ENCODE measurements at regions not wholly inside any gene's neighbourhood (a gene's known extent, or its start where the extent isn't known, plus 50 kb on each side); places are given as distances from the start of the nearest gene placed in this dataset.

GRCh38 chr1:38126970-38127369, 80.4 kb upstream of the POU3F1 start:
- no peaks in the 10 kb centered on the region for H3K4me1 ChIP-seq (ENCODE audit: control insufficient read depth in 1 of 2, insufficient read depth in 2 of 2, low read length in 2 of 2)
- H3K27me3 ChIP-seq (ENCODE audit: control insufficient read depth in 1 of 2, insufficient read depth in 2 of 2, low read length in 1 of 2) = no peaks in the 10 kb centered on the region
- 90 to 96% methylated on average over 8 of the region's 8 CpGs for WGBS, 2 donors
- intact Hi-C loops (cut with DNase I) = no loop called here
- no peaks in the 10 kb centered on the region for H3K9me3 ChIP-seq (ENCODE audit: control insufficient read depth, low read length)
- ATAC-seq (ENCODE audit: low FRiP score) (no peak), DNase-seq (no peak)
- H3K27ac ChIP-seq (ENCODE audit: low read depth in 1 of 2, low read length in 2 of 2) = no peak overlapping the region
- H3K36me3 ChIP-seq (ENCODE audit: control insufficient read depth in 1 of 2, insufficient read depth in 2 of 2, low read length in 1 of 2) = no peaks in the 10 kb centered on the region
- no peak overlapping the region for H3K4me3 ChIP-seq (ENCODE audit: low read length in 2 of 2)

DNA sequence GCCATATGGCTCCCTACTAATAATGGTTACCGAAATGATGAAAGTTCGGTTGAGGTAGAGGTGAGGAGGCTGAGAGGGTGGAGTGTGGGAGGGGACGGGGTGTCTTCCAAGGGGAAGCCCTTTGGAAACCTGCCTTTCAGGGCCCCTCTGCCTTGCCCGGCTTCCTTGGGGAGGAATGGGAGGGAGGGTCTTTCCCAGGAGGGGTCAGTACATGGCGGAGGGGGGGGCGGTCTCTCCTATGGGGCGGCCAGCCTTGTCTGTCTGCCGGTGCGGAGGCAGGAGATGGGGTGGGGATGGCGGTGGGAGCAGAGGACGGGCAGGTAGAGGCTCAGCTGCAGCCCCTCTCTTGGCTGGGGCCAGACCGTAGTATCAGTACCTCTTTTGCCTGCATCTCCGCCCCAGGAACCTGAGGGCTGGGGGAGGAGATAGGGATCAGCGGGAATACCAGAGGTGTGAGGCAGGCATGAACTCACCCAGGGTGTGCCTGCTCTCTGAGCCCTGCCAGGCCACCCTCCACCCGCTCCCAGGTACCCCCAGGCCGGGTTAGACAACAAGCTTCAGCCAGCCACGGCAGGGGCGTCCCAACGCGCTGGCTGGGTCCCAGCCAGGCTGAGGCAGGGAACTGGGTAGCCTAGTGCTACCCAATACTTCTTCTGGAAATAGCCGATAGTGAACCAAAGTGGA, 79.4 kb upstream of the POU3F1 start:
- intact Hi-C loops (cut with DNase I) = no loop called here
- no peaks in the 10 kb centered on the region for H3K36me3 ChIP-seq (ENCODE audit: control insufficient read depth in 1 of 2, insufficient read depth in 2 of 2, low read length in 1 of 2)
- no peaks in the 10 kb centered on the region for H3K27me3 ChIP-seq (ENCODE audit: control insufficient read depth in 1 of 2, insufficient read depth in 2 of 2, low read length in 1 of 2)
- H3K4me3 ChIP-seq (ENCODE audit: low read length in 2 of 2) = no peak overlapping the region
- WGBS, 2 donors = 89 to 92% methylated on average over 19 to 21 of the region's 21 CpGs
- H3K27ac ChIP-seq (ENCODE audit: low read depth in 1 of 2, low read length in 2 of 2) = no peak overlapping the region
- H3K9me3 ChIP-seq (ENCODE audit: control insufficient read depth, low read length) = no peaks in the 10 kb centered on the region
- DNase-seq (no peak), ATAC-seq (ENCODE audit: low FRiP score) (peak; percentile 21)
- H3K4me1 ChIP-seq (ENCODE audit: control insufficient read depth in 1 of 2, insufficient read depth in 2 of 2, low read length in 2 of 2) = no peaks in the 10 kb centered on the region

DNA sequence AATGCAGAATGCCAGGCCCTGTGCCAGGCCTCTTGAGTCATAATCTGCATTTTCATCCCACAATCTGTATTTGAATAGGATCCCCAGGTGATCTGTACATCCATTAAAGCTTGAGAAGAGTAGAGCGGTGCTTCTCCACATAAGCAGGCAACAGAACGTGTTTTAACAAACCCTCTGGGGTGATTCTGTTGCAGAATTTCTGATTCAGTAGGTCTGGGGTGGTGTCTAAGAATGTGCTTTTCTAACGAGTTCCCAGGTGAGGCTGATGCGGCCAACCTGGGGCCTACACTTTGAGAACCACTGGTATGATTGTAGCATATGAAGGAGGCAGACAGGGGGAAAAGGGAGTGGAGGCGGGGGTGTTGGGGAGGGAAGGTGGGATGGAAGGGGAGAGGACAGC, 78.4 kb upstream of the POU3F1 start:
- H3K4me3 ChIP-seq (ENCODE audit: low read length in 2 of 2) = no peak overlapping the region
- H3K27me3 ChIP-seq (ENCODE audit: control insufficient read depth in 1 of 2, insufficient read depth in 2 of 2, low read length in 1 of 2) = no peaks in the 10 kb centered on the region
- H3K9me3 ChIP-seq (ENCODE audit: control insufficient read depth, low read length) = no peaks in the 10 kb centered on the region
- intact Hi-C loops (cut with DNase I) = no loop called here
- ATAC-seq (ENCODE audit: low FRiP score) = no peak
- no peak for DNase-seq
- H3K27ac ChIP-seq (ENCODE audit: low read depth in 1 of 2, low read length in 2 of 2) = no peak overlapping the region
- H3K36me3 ChIP-seq (ENCODE audit: control insufficient read depth in 1 of 2, insufficient read depth in 2 of 2, low read length in 1 of 2) = no peaks in the 10 kb centered on the region
- no peaks in the 10 kb centered on the region for H3K4me1 ChIP-seq (ENCODE audit: control insufficient read depth in 1 of 2, insufficient read depth in 2 of 2, low read length in 2 of 2)
- whole genome bisulfite sequencing, 2 donors = 89 to 96% methylated on average over 5 of the region's 5 CpGs

- H3K9me3 ChIP-seq (ENCODE audit: control insufficient read depth, low read length) = no peaks in the 10 kb centered on the region
- no peaks in the 10 kb centered on the region for H3K4me1 ChIP-seq (ENCODE audit: control insufficient read depth in 1 of 2, insufficient read depth in 2 of 2, low read length in 2 of 2)
- H3K27ac ChIP-seq (ENCODE audit: low read depth in 1 of 2, low read length in 2 of 2) = no peak overlapping the region
- WGBS, 2 donors = 87 to 88% methylated on average over 19 of the region's 19 CpGs
- no peak overlapping the region for H3K4me3 ChIP-seq (ENCODE audit: low read length in 2 of 2)
- H3K27me3 ChIP-seq (ENCODE audit: control insufficient read depth in 1 of 2, insufficient read depth in 2 of 2, low read length in 1 of 2) = no peaks in the 10 kb centered on the region
- DNase-seq = no peak
- ATAC-seq (ENCODE audit: low FRiP score) = no peak
- H3K36me3 ChIP-seq (ENCODE audit: control insufficient read depth in 1 of 2, insufficient read depth in 2 of 2, low read length in 1 of 2) = no peaks in the 10 kb centered on the region
- intact Hi-C loops (cut with DNase I) = no loop called here
Measured at GRCh38 chr1:38123356-38124135, 77.0 kb upstream of the POU3F1 start.

DNA sequence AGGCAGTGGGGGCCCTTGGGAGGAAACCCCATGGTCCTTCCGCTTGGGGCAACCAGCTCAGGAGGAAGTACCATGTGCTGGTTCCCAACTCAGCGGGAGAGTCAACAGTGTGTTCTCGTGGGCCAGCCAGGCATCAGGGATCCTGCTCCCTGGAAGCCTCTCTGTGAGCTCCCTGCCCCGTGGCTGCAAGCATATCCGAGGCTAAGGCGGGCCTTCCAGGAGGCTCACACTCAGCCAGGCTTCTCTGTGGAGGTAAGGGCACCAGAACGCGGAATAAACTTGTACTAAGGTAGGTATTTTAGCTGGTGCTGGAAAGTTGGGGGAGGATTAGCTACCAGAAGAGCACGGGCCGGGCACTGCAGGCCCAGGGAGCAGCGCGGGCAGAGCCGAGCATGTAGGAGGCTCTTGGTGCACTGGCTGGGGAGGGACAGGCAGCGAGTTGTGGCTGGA, 74.7 kb upstream of the POU3F1 start:
- DNase-seq = no peak
- H3K27me3 ChIP-seq (ENCODE audit: control insufficient read depth in 1 of 2, insufficient read depth in 2 of 2, low read length in 1 of 2) = no peaks in the 10 kb centered on the region
- no peaks in the 10 kb centered on the region for H3K9me3 ChIP-seq (ENCODE audit: control insufficient read depth, low read length)
- WGBS, 2 donors = 87 to 90% methylated on average over 14 of the region's 14 CpGs
- no peak for ATAC-seq (ENCODE audit: low FRiP score)
- H3K36me3 ChIP-seq (ENCODE audit: control insufficient read depth in 1 of 2, insufficient read depth in 2 of 2, low read length in 1 of 2) = no peaks in the 10 kb centered on the region
- H3K27ac ChIP-seq (ENCODE audit: low read depth in 1 of 2, low read length in 2 of 2) = no peak overlapping the region
- no peaks in the 10 kb centered on the region for H3K4me1 ChIP-seq (ENCODE audit: control insufficient read depth in 1 of 2, insufficient read depth in 2 of 2, low read length in 2 of 2)
- intact Hi-C loops (cut with DNase I) = no loop called here
- no peak overlapping the region for H3K4me3 ChIP-seq (ENCODE audit: low read length in 2 of 2)

GRCh38 chr1:38120552-38121230, 74.1 kb upstream of the POU3F1 start:
- Histone ChIP-seq H3K27ac (ENCODE audit: low read depth in 1 of 2, low read length in 2 of 2) (no peak overlapping the region), H3K4me3 (ENCODE audit: low read length in 2 of 2) (no peak overlapping the region), H3K9me3 (ENCODE audit: control insufficient read depth, low read length) (no peaks in the 10 kb centered on the region), H3K27me3 (ENCODE audit: control insufficient read depth in 1 of 2, insufficient read depth in 2 of 2, low read length in 1 of 2) (no peaks in the 10 kb centered on the region), H3K4me1 (ENCODE audit: control insufficient read depth in 1 of 2, insufficient read depth in 2 of 2, low read length in 2 of 2) (no peaks in the 10 kb centered on the region), H3K36me3 (ENCODE audit: control insufficient read depth in 1 of 2, insufficient read depth in 2 of 2, low read length in 1 of 2) (no peaks in the 10 kb centered on the region)
- intact Hi-C loops (cut with DNase I) = no loop called here
- DNase-seq (no peak), ATAC-seq (ENCODE audit: low FRiP score) (no peak)
- 96 to 97% methylated on average over 5 of the region's 5 CpGs for WGBS, 2 donors

DNA sequence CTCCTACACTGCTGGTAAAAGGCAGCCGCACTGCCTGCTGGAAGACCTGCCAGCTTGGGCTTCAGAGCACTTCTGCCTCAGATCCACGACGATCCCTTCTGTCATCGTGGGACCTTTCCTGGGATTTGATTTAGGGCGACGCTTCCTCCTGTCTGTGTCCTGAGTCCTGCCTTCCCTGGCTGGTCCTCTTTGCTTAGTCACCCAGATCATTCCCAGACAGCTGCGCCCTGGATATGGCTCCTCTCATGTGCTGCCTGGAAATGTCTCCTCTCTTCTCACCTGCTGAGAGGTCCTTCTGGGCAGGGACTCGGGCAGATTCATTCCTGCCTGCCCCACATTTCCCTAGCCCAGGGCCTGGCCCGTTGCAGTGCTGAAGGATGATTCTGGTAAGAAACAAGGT, 72.4 kb upstream of the POU3F1 start:
- intact Hi-C loops (cut with DNase I) = no loop called here
- no peak overlapping the region for H3K4me3 ChIP-seq (ENCODE audit: low read length in 2 of 2)
- ATAC-seq (ENCODE audit: low FRiP score) (no peak), DNase-seq (no peak)
- H3K27me3 ChIP-seq (ENCODE audit: control insufficient read depth in 1 of 2, insufficient read depth in 2 of 2, low read length in 1 of 2) = no peaks in the 10 kb centered on the region
- H3K36me3 ChIP-seq (ENCODE audit: control insufficient read depth in 1 of 2, insufficient read depth in 2 of 2, low read length in 1 of 2) = no peaks in the 10 kb centered on the region
- no peak overlapping the region for H3K27ac ChIP-seq (ENCODE audit: low read depth in 1 of 2, low read length in 2 of 2)
- H3K4me1 ChIP-seq (ENCODE audit: control insufficient read depth in 1 of 2, insufficient read depth in 2 of 2, low read length in 2 of 2) = no peaks in the 10 kb centered on the region
- no peaks in the 10 kb centered on the region for H3K9me3 ChIP-seq (ENCODE audit: control insufficient read depth, low read length)
- WGBS, 2 donors = 79 to 80% methylated on average over 9 of the region's 9 CpGs

DNA sequence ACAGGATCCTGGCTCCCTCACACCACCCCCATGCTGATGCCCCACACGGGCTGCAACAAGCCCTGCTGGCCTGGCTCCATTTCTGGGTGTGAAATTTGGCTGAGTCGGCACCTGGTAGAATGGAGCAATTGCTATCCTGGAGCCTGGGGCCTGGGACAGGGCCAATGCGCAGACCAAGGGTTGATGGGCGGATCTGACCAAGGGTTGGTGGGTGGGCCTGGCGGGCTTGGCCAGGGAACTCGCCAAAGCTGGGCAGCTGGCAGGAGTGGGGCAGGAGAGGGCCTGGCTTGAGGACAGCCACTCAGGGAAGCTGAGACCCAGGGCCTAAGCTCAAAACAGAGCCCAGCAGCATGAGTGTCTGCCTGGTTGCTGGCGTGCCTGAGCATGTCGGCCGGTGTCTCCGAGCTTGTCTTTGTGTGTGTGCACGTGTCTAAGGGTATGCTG, 70.9 kb upstream of the POU3F1 start:
- H3K4me3 ChIP-seq (ENCODE audit: low read length in 2 of 2) = no peak overlapping the region
- H3K27me3 ChIP-seq (ENCODE audit: control insufficient read depth in 1 of 2, insufficient read depth in 2 of 2, low read length in 1 of 2) = no peaks in the 10 kb centered on the region
- 88 to 91% methylated on average over 11 of the region's 11 CpGs for WGBS, 2 donors
- intact Hi-C loops (cut with DNase I) = no loop called here
- DNase-seq = no peak
- H3K36me3 ChIP-seq (ENCODE audit: control insufficient read depth in 1 of 2, insufficient read depth in 2 of 2, low read length in 1 of 2) = no peaks in the 10 kb centered on the region
- no peak overlapping the region for H3K27ac ChIP-seq (ENCODE audit: low read depth in 1 of 2, low read length in 2 of 2)
- no peaks in the 10 kb centered on the region for H3K4me1 ChIP-seq (ENCODE audit: control insufficient read depth in 1 of 2, insufficient read depth in 2 of 2, low read length in 2 of 2)
- no peaks in the 10 kb centered on the region for H3K9me3 ChIP-seq (ENCODE audit: control insufficient read depth, low read length)
- ATAC-seq (ENCODE audit: low FRiP score) = no peak

All from aorta (tissue), 5 donors.